IMR-90 (cell line): ENCODE measurements at regions not wholly inside any gene's neighbourhood (a gene's known extent, or its start where the extent isn't known, plus 50 kb on each side); places are given as distances from the start of the nearest gene placed in this dataset.

ENCODE experiments used
- ATAC-seq: fragments of 200-7000 bp; cut with Tn5 transposase; 2 replicates; pipeline ENCODE4 v1.9.1; 2020; ENCODE audit warnings: low read depth, mild to moderate bottlenecking, moderate library complexity
- BruUV-seq: library from RNA; stranded (reverse); fragments of 400-500 nt; replicated peaks from 2 replicates; lab custom pipeline; 2021; lab: Mats Ljungman, UMichigan
- CTCF ChIA-PET: fragments of 300-600 bp; formaldehyde crosslinking; extraction: SDS; loops from one replicate; lab custom pipeline; 2021; ENCODE audit warnings: antibody characterized with exemption; lab: Yijun Ruan, JAX
- POLR2A ChIA-PET: fragments of 300-600 bp; sonication (Branson Sonifier 250); formaldehyde crosslinking; loops from one replicate; lab custom pipeline; 2022; ENCODE audit warnings: antibody characterized with exemption; ENCODE audit not compliant: unreplicated experiment; lab: Charles Lee
- DNase-seq: peaks from one replicate; pipeline ENCODE4 v3.0.0; 2013
- H2AFZ ChIP-seq: replicated peaks from 2 replicates; pipeline ENCODE3; 2013; ENCODE audit warnings: low read length, mild to moderate bottlenecking; ENCODE audit not compliant: poor library complexity
- H2AK5ac ChIP-seq: 2 replicates; pipeline ENCODE4 v1.6.1; 2013; ENCODE audit warnings: low read depth, low read length, inconsistent platforms
- H2AK9ac ChIP-seq: replicated peaks from 2 replicates; pipeline ENCODE3; 2013; ENCODE audit warnings: mild to moderate bottlenecking, low read depth, low read length, moderate library complexity; ENCODE audit not compliant: poor library complexity
- H2BK120ac ChIP-seq: 2 replicates; pipeline ENCODE4 v1.6.1; 2013; ENCODE audit warnings: low read depth, low read length, inconsistent platforms
- H2BK15ac ChIP-seq: 3 replicates; pipeline ENCODE4 v1.6.1; 2013; ENCODE audit warnings: low read depth, low read length, inconsistent platforms
- H2BK20ac ChIP-seq: 2 replicates; pipeline ENCODE4 v1.6.1; 2013; ENCODE audit warnings: low read depth, mild to moderate bottlenecking, inconsistent platforms, low read length, moderate library complexity
- H2BK5ac ChIP-seq: 2 replicates; pipeline ENCODE4 v1.6.1; 2013; ENCODE audit warnings: mild to moderate bottlenecking, low read depth, low read length, inconsistent platforms; ENCODE audit not compliant: poor library complexity, severe bottlenecking
- H3K14ac ChIP-seq: replicated peaks from 2 replicates; pipeline ENCODE4 v1.6.1; 2013; ENCODE audit warnings: low read depth, low read length, inconsistent platforms
- H3K18ac ChIP-seq: 2 replicates; pipeline ENCODE4 v1.6.1; 2013; ENCODE audit warnings: low read depth, low read length, control low read depth
- H3K23ac ChIP-seq: 2 replicates; pipeline ENCODE4 v1.6.1; 2013; ENCODE audit warnings: low read depth, low read length, inconsistent platforms
- H3K27ac ChIP-seq: 2 replicates; pipeline ENCODE4 v1.5.1; 2013; ENCODE audit warnings: mild to moderate bottlenecking, control low read depth, low read length; ENCODE audit not compliant: insufficient read depth
- H3K27me3 ChIP-seq: 2 replicates; pipeline ENCODE4 v1.6.1; 2013; ENCODE audit warnings: low read length; ENCODE audit not compliant: control insufficient read depth, insufficient read depth
- H3K36me3 ChIP-seq: 2 replicates; pipeline ENCODE4 v1.6.1; 2013; ENCODE audit warnings: low read length, mixed read lengths; ENCODE audit not compliant: control insufficient read depth, insufficient read depth
- H3K4ac ChIP-seq: 2 replicates; pipeline ENCODE4 v1.6.1; 2013; ENCODE audit warnings: low read depth, low read length, inconsistent platforms
- H3K4me1 ChIP-seq: 2 replicates; pipeline ENCODE4 v1.6.1; 2013; ENCODE audit warnings: low read length, mixed read lengths; ENCODE audit not compliant: control insufficient read depth, insufficient read depth
- H3K4me2 ChIP-seq: 2 replicates; pipeline ENCODE4 v1.6.1; 2013; ENCODE audit warnings: low read depth, mild to moderate bottlenecking, control low read depth, low read length, moderate library complexity
- H3K4me3 ChIP-seq: 2 replicates; pipeline ENCODE4 v1.5.1; 2013; ENCODE audit warnings: low read depth, mild to moderate bottlenecking, control low read depth, low read length, moderate library complexity; ENCODE audit not compliant: insufficient read depth
- H3K56ac ChIP-seq: 2 replicates; pipeline ENCODE4 v1.6.1; 2013; ENCODE audit warnings: low read length, inconsistent platforms; ENCODE audit not compliant: insufficient read depth; ENCODE audit errors: extremely low read depth
- H3K79me1 ChIP-seq, 2 experiments: 2 replicates each; pipeline ENCODE4 v1.6.1; 2013; ENCODE audit warnings: low read length in 2 of 2, inconsistent platforms in 1 of 2, low read depth in 1 of 2
- H3K9ac ChIP-seq: 2 replicates; pipeline ENCODE4 v1.6.1; 2013; ENCODE audit warnings: low read depth, low read length, control low read depth
- H3K9me1 ChIP-seq: 2 replicates; pipeline ENCODE4 v1.6.1; 2013; ENCODE audit warnings: low read length, inconsistent platforms; ENCODE audit not compliant: insufficient read depth
- H3K9me3 ChIP-seq: 2 replicates; pipeline ENCODE4 v1.6.1; 2013; ENCODE audit warnings: low read length; ENCODE audit not compliant: control insufficient read depth, insufficient read depth
- H4K20me1 ChIP-seq: 2 replicates; pipeline ENCODE4 v1.6.1; 2013; ENCODE audit warnings: low read length, inconsistent platforms; ENCODE audit not compliant: insufficient read depth
- H4K5ac ChIP-seq: 2 replicates; pipeline ENCODE4 v1.6.1; 2013; ENCODE audit warnings: mild to moderate bottlenecking, low read depth, low read length, control low read depth
- H4K8ac ChIP-seq, 2 experiments: 2 replicates each; pipeline ENCODE4 v1.6.1; 2013; ENCODE audit warnings: low read depth in 2 of 2, low read length in 2 of 2, control low read depth in 1 of 2, inconsistent platforms in 1 of 2
- H4K91ac ChIP-seq: 2 replicates; pipeline ENCODE4 v1.6.1; 2013; ENCODE audit warnings: low read depth, low read length, inconsistent platforms; ENCODE audit not compliant: insufficient read depth
- BHLHE40 ChIP-seq: fragments of 150-350 bp; IDR thresholded peaks from 2 replicates; pipeline ENCODE4 v1.6.1; 2016; ENCODE audit warnings: mild to moderate bottlenecking, low read depth, low read length
- CEBPB ChIP-seq: IDR thresholded peaks from 2 replicates; pipeline ENCODE4 v1.6.1; 2012; ENCODE audit warnings: low read depth, low read length, improper control_type of control experiment
- CHD1 ChIP-seq: IDR thresholded peaks from 2 replicates; pipeline ENCODE4 v1.6.1; 2012; ENCODE audit warnings: low read depth, low read length, improper control_type of control experiment
- FOS ChIP-seq: fragments of 150-350 bp; IDR thresholded peaks from 2 replicates; pipeline ENCODE4 v1.6.1; 2016; ENCODE audit warnings: low read depth, low read length
- MAFK ChIP-seq: IDR thresholded peaks from 2 replicates; pipeline ENCODE4 v1.6.1; 2012; ENCODE audit warnings: low read depth, low read length, improper control_type of control experiment
- MAZ ChIP-seq: IDR thresholded peaks from 2 replicates; pipeline ENCODE4 v1.6.1; 2012; ENCODE audit warnings: low read depth, mild to moderate bottlenecking, low read length, improper control_type of control experiment, moderate library complexity, borderline replicate concordance
- MXI1 ChIP-seq: IDR thresholded peaks from 2 replicates; pipeline ENCODE4 v1.6.1; 2012; ENCODE audit warnings: low read depth, mild to moderate bottlenecking, low read length, moderate library complexity, borderline replicate concordance
- NFE2L2 ChIP-seq: fragments of 150-350 bp; IDR thresholded peaks from 2 replicates; pipeline ENCODE4 v1.6.1; 2016; ENCODE audit warnings: low read depth, mild to moderate bottlenecking, low read length
- POLR2A ChIP-seq: IDR thresholded peaks from 2 replicates; pipeline ENCODE4 v1.6.1; 2012; ENCODE audit warnings: mild to moderate bottlenecking, low read depth, low read length
- RAD21 ChIP-seq: IDR thresholded peaks from 2 replicates; pipeline ENCODE4 v1.6.1; 2012; ENCODE audit warnings: low read length, improper control_type of control experiment
- RCOR1 ChIP-seq: IDR thresholded peaks from 2 replicates; pipeline ENCODE4 v1.6.1; 2012; ENCODE audit warnings: mild to moderate bottlenecking, low read length, improper control_type of control experiment; ENCODE audit not compliant: insufficient replicate concordance
- RFX5 ChIP-seq: IDR thresholded peaks from 2 replicates; pipeline ENCODE4 v1.8.0; 2012; ENCODE audit warnings: low read depth, mild to moderate bottlenecking, low read length, moderate library complexity
- SMC3 ChIP-seq: fragments of 150-350 bp; IDR thresholded peaks from 2 replicates; pipeline ENCODE4 v1.6.1; 2016; ENCODE audit warnings: low read depth, mild to moderate bottlenecking, antibody characterized with exemption, low read length, moderate library complexity
- WGBS, 2 experiments: methylation state at CpG; one replicate each; pipeline versions ENCODE4 v1.1.5 to v1.1.7; 2013; ENCODE audit warnings: missing lambda C conversion rate in 2 of 2; ENCODE audit not compliant: insufficient read length in 1 of 2; ENCODE audit errors: extremely low coverage in 2 of 2; 5-methylcytosine and 5-hydroxymethylcytosine counted together
- dilution Hi-C: fragments of 300-500 bp; cut with HindIII; formaldehyde crosslinking; loops from one replicate; pipeline ENCODE4 v1.14.3; 2018; ENCODE audit warnings: low sequenced_read_pairs; ENCODE audit not compliant: unreplicated experiment
- in situ Hi-C: fragments of 300-500 bp; cut with MboI; formaldehyde crosslinking; loops from 3 replicates; pipeline ENCODE4 v1.14.3; 2019; ENCODE audit warnings: low sequenced_read_pairs, inconsistent platforms, mixed read lengths
- intact Hi-C: fragments of 100-400 bp; cut with micrococcal nuclease; formaldehyde crosslinking; loops from 2 replicates; pipeline ENCODE4 v1.10.0; 2022
- TF ChIP-seq, protein P1 (sequence below): conservative IDR thresholded peaks from 2 replicates; pipeline ENCODE4 v1.5.1; 2012; ENCODE audit warnings: mild to moderate bottlenecking, low read depth, low read length, improper control_type of control experiment
- TF ChIP-seq, protein P2 (sequence below): fragments of 150-350 bp; IDR thresholded peaks from 2 replicates; pipeline ENCODE4 v1.6.1; 2016; ENCODE audit warnings: low read depth, mild to moderate bottlenecking, low read length, moderate library complexity, borderline replicate concordance

DNA sequence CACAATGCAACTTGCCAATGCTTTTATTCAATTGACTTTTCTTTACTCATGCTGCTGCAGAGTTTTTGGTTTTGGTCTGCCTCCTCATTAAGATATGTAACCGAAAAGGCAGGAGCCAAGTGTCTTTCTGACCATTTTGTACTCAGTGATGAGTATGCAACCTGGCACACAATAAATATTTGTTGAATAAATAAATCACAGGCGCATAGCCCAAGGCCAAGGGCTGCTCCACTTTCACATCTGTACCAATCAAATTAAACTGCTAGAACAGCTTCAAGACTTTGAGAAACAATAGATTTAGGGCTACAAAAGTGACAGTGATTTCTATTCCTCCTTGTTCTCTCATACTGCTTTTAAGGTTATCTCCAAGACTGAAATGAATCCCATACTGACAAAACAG is 828.2 kb downstream of the RNF144A start:
- H3K9me3 ChIP-seq, result no peaks in the 10 kb centered on the region
- DNase-seq (no peak), ATAC-seq (no peak)
- TF ChIP-seq FOS (no peak), MAZ (no peak), CHD1 (no peak), BHLHE40 (no peak), SMC3 (no peak), POLR2A (no peak), MXI1 (no peak), NFE2L2 (no peak), RCOR1 (no peak), RAD21 (no peak), MAFK (no peak), RFX5 (no peak), CEBPB (no peak)
- TF ChIP-seq, protein P1, sequence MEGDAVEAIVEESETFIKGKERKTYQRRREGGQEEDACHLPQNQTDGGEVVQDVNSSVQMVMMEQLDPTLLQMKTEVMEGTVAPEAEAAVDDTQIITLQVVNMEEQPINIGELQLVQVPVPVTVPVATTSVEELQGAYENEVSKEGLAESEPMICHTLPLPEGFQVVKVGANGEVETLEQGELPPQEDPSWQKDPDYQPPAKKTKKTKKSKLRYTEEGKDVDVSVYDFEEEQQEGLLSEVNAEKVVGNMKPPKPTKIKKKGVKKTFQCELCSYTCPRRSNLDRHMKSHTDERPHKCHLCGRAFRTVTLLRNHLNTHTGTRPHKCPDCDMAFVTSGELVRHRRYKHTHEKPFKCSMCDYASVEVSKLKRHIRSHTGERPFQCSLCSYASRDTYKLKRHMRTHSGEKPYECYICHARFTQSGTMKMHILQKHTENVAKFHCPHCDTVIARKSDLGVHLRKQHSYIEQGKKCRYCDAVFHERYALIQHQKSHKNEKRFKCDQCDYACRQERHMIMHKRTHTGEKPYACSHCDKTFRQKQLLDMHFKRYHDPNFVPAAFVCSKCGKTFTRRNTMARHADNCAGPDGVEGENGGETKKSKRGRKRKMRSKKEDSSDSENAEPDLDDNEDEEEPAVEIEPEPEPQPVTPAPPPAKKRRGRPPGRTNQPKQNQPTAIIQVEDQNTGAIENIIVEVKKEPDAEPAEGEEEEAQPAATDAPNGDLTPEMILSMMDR, result no peak
- TF ChIP-seq, protein P2, sequence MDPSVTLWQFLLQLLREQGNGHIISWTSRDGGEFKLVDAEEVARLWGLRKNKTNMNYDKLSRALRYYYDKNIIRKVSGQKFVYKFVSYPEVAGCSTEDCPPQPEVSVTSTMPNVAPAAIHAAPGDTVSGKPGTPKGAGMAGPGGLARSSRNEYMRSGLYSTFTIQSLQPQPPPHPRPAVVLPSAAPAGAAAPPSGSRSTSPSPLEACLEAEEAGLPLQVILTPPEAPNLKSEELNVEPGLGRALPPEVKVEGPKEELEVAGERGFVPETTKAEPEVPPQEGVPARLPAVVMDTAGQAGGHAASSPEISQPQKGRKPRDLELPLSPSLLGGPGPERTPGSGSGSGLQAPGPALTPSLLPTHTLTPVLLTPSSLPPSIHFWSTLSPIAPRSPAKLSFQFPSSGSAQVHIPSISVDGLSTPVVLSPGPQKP, result no peak
- no peak overlapping the region for H2AFZ ChIP-seq
- no peak overlapping the region for H2AK9ac ChIP-seq
- H3K27me3 ChIP-seq, result no peaks in the 10 kb centered on the region
- no peak overlapping the region for H2BK120ac ChIP-seq
- no peak overlapping the region for H2BK15ac ChIP-seq
- H3K23ac ChIP-seq, result no peak overlapping the region
- no peak overlapping the region for H4K91ac ChIP-seq
- ChIA-PET POLR2A (no interaction called here), CTCF (no interaction called here)
- H3K18ac ChIP-seq, result no peak overlapping the region
- no peak overlapping the region for H4K5ac ChIP-seq
- intact Hi-C loops (no loop called here), in situ Hi-C loops (no loop called here), dilution Hi-C loops (no loop called here)
- no peaks in the 10 kb centered on the region for H3K4me1 ChIP-seq
- BruUV-seq, result no TSS peak
- H2BK20ac ChIP-seq, result no peak overlapping the region
- H3K79me1 ChIP-seq, result no peaks in the 10 kb centered on the region
- no CpG with 5 or more reads among the region's 2 CpGs for WGBS, 2 experiments
- H2BK5ac ChIP-seq, result no peak overlapping the region
- no peaks in the 10 kb centered on the region for H3K9me1 ChIP-seq
- H3K4me2 ChIP-seq, result no peak overlapping the region
- H3K14ac ChIP-seq, result no peak overlapping the region
- no peak overlapping the region for H4K8ac ChIP-seq
- no peaks in the 10 kb centered on the region for H4K20me1 ChIP-seq
- H2AK5ac ChIP-seq, result no peak overlapping the region
- no peak overlapping the region for H3K4ac ChIP-seq
- no peak overlapping the region for H3K4me3 ChIP-seq
- H3K27ac ChIP-seq, result no peak overlapping the region
- H3K36me3 ChIP-seq, result no peaks in the 10 kb centered on the region
- H3K56ac ChIP-seq, result no peak overlapping the region
- H3K9ac ChIP-seq, result no peak overlapping the region
